RWPE1 (cell line): ENCODE measurements at regions not wholly inside any gene's neighbourhood (a gene's known extent, or its start where the extent isn't known, plus 50 kb on each side); places are given as distances from the start of the nearest gene placed in this dataset.

ENCODE experiments used
- CTCF ChIA-PET: fragments of 350-600 bp; sonication (Branson Sonifier 250); formaldehyde crosslinking; extraction: SDS; loops from one replicate; lab custom pipeline; 2021; lab: Yijun Ruan, JAX
- POLR2A ChIA-PET: fragments of 400-600 bp; formaldehyde crosslinking; extraction: SDS; loops from one replicate; lab custom pipeline; 2020; ENCODE audit warnings: antibody characterized with exemption; ENCODE audit not compliant: low non-redundant PET; lab: Yijun Ruan, JAX
- DNase-seq: peaks from one replicate; pipeline ENCODE4 v3.0.0; 2012; ENCODE audit warnings: low spot score
- H3K27ac ChIP-seq: fragments of 450-650 bp; 2 replicates; pipeline ENCODE4 v1.5.1; 2017
- CTCF ChIP-seq: fragments of 450-650 bp; conservative IDR thresholded peaks from 2 replicates; pipeline ENCODE4 v1.5.1; 2017; ENCODE audit warnings: low read depth, mild to moderate bottlenecking

- H3K27ac ChIP-seq, result no peak overlapping the region
- ChIA-PET POLR2A (no interaction called here), CTCF (no interaction called here)
- DNase-seq, result no peak
- TF ChIP-seq CTCF, result no peak
Measured at GRCh38 chr4:188682321-188682720, 543.1 kb downstream of the TRIML1 start.

GRCh38 chr4:188683571-188683970, 544.3 kb downstream of the TRIML1 start:
- ChIA-PET CTCF (interaction anchor here (0.5 kb wide), 1 partner anchor 40 kb away, joined by 3 read pairs; no protein-coding TSS in a partner anchor), POLR2A (no interaction called here)
- TF ChIP-seq CTCF, result no peak
- no peak for DNase-seq
- no peak overlapping the region for H3K27ac ChIP-seq

GRCh38 chr4:188688956-188689355, 549.7 kb downstream of the TRIML1 start:
- CTCF ChIA-PET, result no interaction called here
- no peak for DNase-seq
- POLR2A ChIA-PET, result no interaction called here
- no peak overlapping the region for H3K27ac ChIP-seq
- no peak for TF ChIP-seq CTCF

GRCh38 chr4:188691811-188692210, 552.6 kb downstream of the TRIML1 start:
- TF ChIP-seq CTCF, result no peak
- POLR2A ChIA-PET, result no interaction called here
- CTCF ChIA-PET, result interaction anchor here (0.6 kb wide), 1 partner anchor 31 kb away, joined by 4 read pairs; no protein-coding TSS in a partner anchor
- no peak overlapping the region for H3K27ac ChIP-seq
- DNase-seq, result peak; percentile 15

- no peak for DNase-seq
- POLR2A ChIA-PET, result no interaction called here
- CTCF ChIA-PET, result interaction anchor here (0.7 kb wide), 1 partner anchor 592 kb away, joined by 3 read pairs; no protein-coding TSS in a partner anchor
- H3K27ac ChIP-seq, result no peak overlapping the region
- no peak for TF ChIP-seq CTCF
Measured at GRCh38 chr4:188695261-188695660, 556.0 kb downstream of the TRIML1 start.

- ChIA-PET POLR2A (no interaction called here), CTCF (no interaction called here)
- TF ChIP-seq CTCF, result no peak
- DNase-seq, result no peak
- H3K27ac ChIP-seq, result no peak overlapping the region
Measured at GRCh38 chr4:188697243-188697642, 558.0 kb downstream of the TRIML1 start.
